ENCODE measurements at regions not wholly inside any gene's neighbourhood (a gene's known extent, or its start where the extent isn't known, plus 50 kb on each side); places are given as distances from the start of the nearest gene placed in this dataset.

- no peak for DNase-seq (ENCODE audit: insufficient read length)
- no peak for TF ChIP-seq POLR2AphosphoS5 (IDR thresholded peaks at IDR 0.05; ENCODE audit: low read depth, low read length)
- TF ChIP-seq POLR2A (IDR thresholded peaks at IDR 0.05; ENCODE audit: low read depth, low read length), result no peak
- TF ChIP-seq TAF1 (IDR thresholded peaks at IDR 0.05; ENCODE audit: borderline replicate concordance, low read depth, low read length), result no peak
- FAIRE-seq, result no peak
Observed at GRCh38 chr4:180550106-180550505, 1693.1 kb upstream of the TENM3 start.

GRCh38 chr4:180557348-180557747 is 1685.9 kb upstream of the TENM3 start:
- DNase-seq (ENCODE audit: insufficient read length) (no peak), FAIRE-seq (no peak)
- TF ChIP-seq TAF1 (IDR thresholded peaks at IDR 0.05; ENCODE audit: borderline replicate concordance, low read depth, low read length), result no peak
- TF ChIP-seq POLR2A (IDR thresholded peaks at IDR 0.05; ENCODE audit: low read depth, low read length), result no peak
- TF ChIP-seq POLR2AphosphoS5 (IDR thresholded peaks at IDR 0.05; ENCODE audit: low read depth, low read length), result no peak

DNA sequence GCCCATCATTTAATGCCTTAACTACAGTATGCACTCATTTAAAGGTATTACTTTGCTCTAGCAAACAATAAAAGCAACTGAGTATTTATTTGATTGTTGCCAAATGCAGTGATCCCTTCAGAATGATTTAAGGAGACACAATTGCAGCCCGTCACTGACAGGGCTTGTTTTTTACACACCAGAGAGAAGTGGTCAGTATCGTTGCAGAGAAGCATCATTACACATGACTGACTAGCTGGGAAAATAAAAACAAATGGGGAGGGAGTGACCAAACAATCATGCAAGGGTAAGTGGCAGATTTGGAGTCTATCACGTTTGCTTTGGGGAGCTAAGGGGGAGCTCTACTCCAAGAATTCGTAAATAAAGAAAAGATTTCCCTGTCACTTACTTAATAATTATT is 1685.3 kb upstream of the TENM3 start:
- no peak for DNase-seq (ENCODE audit: insufficient read length)
- FAIRE-seq, result no peak
- no peak for TF ChIP-seq POLR2AphosphoS5 (IDR thresholded peaks at IDR 0.05; ENCODE audit: low read depth, low read length)
- no peak for TF ChIP-seq POLR2A (IDR thresholded peaks at IDR 0.05; ENCODE audit: low read depth, low read length)
- TF ChIP-seq TAF1 (IDR thresholded peaks at IDR 0.05; ENCODE audit: borderline replicate concordance, low read depth, low read length), result no peak

- TF ChIP-seq TAF1 (IDR thresholded peaks at IDR 0.05; ENCODE audit: borderline replicate concordance, low read depth, low read length) (no peak), POLR2A (IDR thresholded peaks at IDR 0.05; ENCODE audit: low read depth, low read length) (no peak), POLR2AphosphoS5 (IDR thresholded peaks at IDR 0.05; ENCODE audit: low read depth, low read length) (no peak)
- DNase-seq (ENCODE audit: insufficient read length) (no peak), FAIRE-seq (no peak)
Observed at GRCh38 chr4:180558427-180558826, 1684.8 kb upstream of the TENM3 start.

- DNase-seq (ENCODE audit: insufficient read length), result no peak
- TF ChIP-seq TAF1 (IDR thresholded peaks at IDR 0.05; ENCODE audit: borderline replicate concordance, low read depth, low read length) (no peak), POLR2A (IDR thresholded peaks at IDR 0.05; ENCODE audit: low read depth, low read length) (no peak), POLR2AphosphoS5 (IDR thresholded peaks at IDR 0.05; ENCODE audit: low read depth, low read length) (no peak)
- no peak for FAIRE-seq
Observed at GRCh38 chr4:180560896-180561295, 1682.3 kb upstream of the TENM3 start.

DNA sequence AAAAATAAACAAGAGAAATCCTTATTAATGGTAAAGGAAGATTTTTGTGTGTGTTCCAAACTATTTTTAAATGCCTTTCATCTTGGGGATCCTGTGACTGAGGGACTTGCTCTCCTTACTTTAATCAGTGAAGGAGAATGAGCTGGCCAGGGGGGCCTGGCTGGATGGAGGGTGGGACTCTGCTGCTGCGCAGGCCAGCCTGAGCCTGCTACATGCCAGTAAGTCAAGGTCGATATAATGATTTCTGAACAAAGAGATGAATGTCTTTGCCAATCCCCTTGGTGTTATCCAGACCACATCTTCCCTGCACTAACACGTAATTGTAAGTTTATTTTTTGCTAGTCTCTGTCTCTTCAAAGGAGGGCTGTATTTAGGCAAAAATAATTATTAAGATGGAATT is 1679.2 kb upstream of the TENM3 start:
- no peak for DNase-seq (ENCODE audit: insufficient read length)
- TF ChIP-seq TAF1 (IDR thresholded peaks at IDR 0.05; ENCODE audit: borderline replicate concordance, low read depth, low read length), result no peak
- no peak for TF ChIP-seq POLR2A (IDR thresholded peaks at IDR 0.05; ENCODE audit: low read depth, low read length)
- TF ChIP-seq POLR2AphosphoS5 (IDR thresholded peaks at IDR 0.05; ENCODE audit: low read depth, low read length), result no peak

GRCh38 chr4:180564448-180564847 is 1678.8 kb upstream of the TENM3 start:
- TF ChIP-seq TAF1 (IDR thresholded peaks at IDR 0.05; ENCODE audit: borderline replicate concordance, low read depth, low read length), result no peak
- no peak for TF ChIP-seq POLR2AphosphoS5 (IDR thresholded peaks at IDR 0.05; ENCODE audit: low read depth, low read length)
- TF ChIP-seq POLR2A (IDR thresholded peaks at IDR 0.05; ENCODE audit: low read depth, low read length), result no peak
- no peak for DNase-seq (ENCODE audit: insufficient read length)
- FAIRE-seq, result no peak

More for the DNA sequence above, 1679.2 kb upstream of the TENM3 start:
- no peak for FAIRE-seq

DNA sequence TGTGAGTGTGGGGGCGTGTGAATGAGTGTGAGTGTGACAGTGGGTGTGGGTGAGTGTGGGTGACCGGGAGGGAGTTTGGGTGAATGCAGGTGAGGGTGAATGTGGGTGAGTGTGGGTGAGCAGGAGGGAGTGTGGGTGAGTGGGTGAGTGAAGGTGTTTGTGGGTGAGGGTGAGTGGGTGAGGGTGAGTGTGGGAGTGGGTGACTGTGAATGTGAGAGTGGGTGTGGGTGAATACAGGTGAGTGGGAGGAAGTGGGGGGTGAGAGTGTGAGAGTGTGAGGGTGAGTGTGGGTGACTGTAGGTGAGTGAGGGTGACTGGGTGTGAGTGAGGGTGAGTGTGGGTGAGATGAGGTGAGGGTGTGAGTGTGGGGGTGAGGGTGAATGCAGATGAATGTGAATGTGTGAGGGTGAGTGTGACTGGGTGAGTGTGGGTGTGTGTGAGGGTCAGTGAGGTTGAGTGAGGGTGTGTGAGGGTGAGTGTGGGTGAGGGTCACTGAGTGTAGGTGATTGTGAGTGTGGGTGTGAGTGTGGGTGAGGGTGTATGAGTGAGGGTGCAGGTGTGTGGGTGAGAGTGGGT is 1677.3 kb upstream of the TENM3 start:
- FAIRE-seq, result no peak
- DNase-seq (ENCODE audit: insufficient read length), result no peak
- TF ChIP-seq POLR2A (IDR thresholded peaks at IDR 0.05; ENCODE audit: low read depth, low read length) (no peak), TAF1 (IDR thresholded peaks at IDR 0.05; ENCODE audit: borderline replicate concordance, low read depth, low read length) (no peak), POLR2AphosphoS5 (IDR thresholded peaks at IDR 0.05; ENCODE audit: low read depth, low read length) (no peak)

GRCh38 chr4:180566492-180566891 is 1676.7 kb upstream of the TENM3 start:
- no peak for TF ChIP-seq TAF1 (IDR thresholded peaks at IDR 0.05; ENCODE audit: borderline replicate concordance, low read depth, low read length)
- no peak for TF ChIP-seq POLR2AphosphoS5 (IDR thresholded peaks at IDR 0.05; ENCODE audit: low read depth, low read length)
- TF ChIP-seq POLR2A (IDR thresholded peaks at IDR 0.05; ENCODE audit: low read depth, low read length), result no peak
- FAIRE-seq, result no peak

GRCh38 chr4:180567080-180567479 is 1676.1 kb upstream of the TENM3 start:
- TF ChIP-seq POLR2A (IDR thresholded peaks at IDR 0.05; ENCODE audit: low read depth, low read length) (no peak), TAF1 (IDR thresholded peaks at IDR 0.05; ENCODE audit: borderline replicate concordance, low read depth, low read length) (no peak), POLR2AphosphoS5 (IDR thresholded peaks at IDR 0.05; ENCODE audit: low read depth, low read length) (no peak)
- FAIRE-seq, result no peak
- no peak for DNase-seq (ENCODE audit: insufficient read length)

More at GRCh38 chr4:180566492-180566891, 1676.7 kb upstream of the TENM3 start:
- no peak for DNase-seq (ENCODE audit: insufficient read length)

GRCh38 chr4:180571516-180572055 is 1671.6 kb upstream of the TENM3 start:
- TF ChIP-seq TAF1 (IDR thresholded peaks at IDR 0.05; ENCODE audit: borderline replicate concordance, low read depth, low read length), result no peak
- TF ChIP-seq POLR2A (IDR thresholded peaks at IDR 0.05; ENCODE audit: low read depth, low read length), result no peak
- TF ChIP-seq POLR2AphosphoS5 (IDR thresholded peaks at IDR 0.05; ENCODE audit: low read depth, low read length), result no peak
- DNase-seq (ENCODE audit: insufficient read length), result no peak
- FAIRE-seq, result no peak

DNA sequence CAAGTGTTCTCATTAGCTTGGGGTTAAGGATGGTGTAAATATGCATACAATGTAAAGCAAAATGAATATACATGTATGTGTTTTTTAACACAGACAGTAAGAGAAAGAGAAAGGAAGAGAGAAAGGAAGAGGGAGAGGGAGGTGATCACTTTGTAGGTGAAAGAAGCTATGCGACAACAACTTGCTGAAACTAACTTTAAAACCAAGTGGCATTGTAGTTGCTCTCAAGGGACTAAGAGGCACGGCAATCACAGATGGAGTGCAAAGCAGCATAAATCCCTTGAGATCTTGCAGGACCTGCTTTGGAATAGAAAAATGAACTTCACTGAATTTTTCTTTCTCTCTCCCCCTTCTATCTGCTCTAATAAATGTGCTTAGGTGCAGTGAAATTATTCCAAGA is 1665.0 kb upstream of the TENM3 start:
- TF ChIP-seq POLR2AphosphoS5 (IDR thresholded peaks at IDR 0.05; ENCODE audit: low read depth, low read length) (no peak), POLR2A (IDR thresholded peaks at IDR 0.05; ENCODE audit: low read depth, low read length) (no peak), TAF1 (IDR thresholded peaks at IDR 0.05; ENCODE audit: borderline replicate concordance, low read depth, low read length) (no peak)
- no peak for DNase-seq (ENCODE audit: insufficient read length)

More for the DNA sequence above, 1665.0 kb upstream of the TENM3 start:
- FAIRE-seq, result peak; percentile 5
